ENCODE measurements at regions not wholly inside any gene's neighbourhood (a gene's known extent, or its start where the extent isn't known, plus 50 kb on each side); places are given as distances from the start of the nearest gene placed in this dataset.

GRCh38 chr2:204012072-204012653 lies 75.6 kb downstream of the ICOS start:
- H3K4me3 ChIP-seq (ENCODE audit: low read depth, low read length), result no peak overlapping the region
- TF ChIP-seq, protein P1, sequence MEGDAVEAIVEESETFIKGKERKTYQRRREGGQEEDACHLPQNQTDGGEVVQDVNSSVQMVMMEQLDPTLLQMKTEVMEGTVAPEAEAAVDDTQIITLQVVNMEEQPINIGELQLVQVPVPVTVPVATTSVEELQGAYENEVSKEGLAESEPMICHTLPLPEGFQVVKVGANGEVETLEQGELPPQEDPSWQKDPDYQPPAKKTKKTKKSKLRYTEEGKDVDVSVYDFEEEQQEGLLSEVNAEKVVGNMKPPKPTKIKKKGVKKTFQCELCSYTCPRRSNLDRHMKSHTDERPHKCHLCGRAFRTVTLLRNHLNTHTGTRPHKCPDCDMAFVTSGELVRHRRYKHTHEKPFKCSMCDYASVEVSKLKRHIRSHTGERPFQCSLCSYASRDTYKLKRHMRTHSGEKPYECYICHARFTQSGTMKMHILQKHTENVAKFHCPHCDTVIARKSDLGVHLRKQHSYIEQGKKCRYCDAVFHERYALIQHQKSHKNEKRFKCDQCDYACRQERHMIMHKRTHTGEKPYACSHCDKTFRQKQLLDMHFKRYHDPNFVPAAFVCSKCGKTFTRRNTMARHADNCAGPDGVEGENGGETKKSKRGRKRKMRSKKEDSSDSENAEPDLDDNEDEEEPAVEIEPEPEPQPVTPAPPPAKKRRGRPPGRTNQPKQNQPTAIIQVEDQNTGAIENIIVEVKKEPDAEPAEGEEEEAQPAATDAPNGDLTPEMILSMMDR (IDR thresholded peaks at IDR 0.05; ENCODE audit: insufficient read depth, low read length), result no peak
- no peak for DNase-seq (ENCODE audit: low read depth)

GRCh38 chr2:204015118-204015843 lies 78.7 kb downstream of the ICOS start:
- no peak for DNase-seq (ENCODE audit: low read depth)
- H3K4me3 ChIP-seq (ENCODE audit: low read depth, low read length), result no peak overlapping the region
- TF ChIP-seq, protein P1 (IDR thresholded peaks at IDR 0.05; ENCODE audit: insufficient read depth, low read length), result no peak

DNA sequence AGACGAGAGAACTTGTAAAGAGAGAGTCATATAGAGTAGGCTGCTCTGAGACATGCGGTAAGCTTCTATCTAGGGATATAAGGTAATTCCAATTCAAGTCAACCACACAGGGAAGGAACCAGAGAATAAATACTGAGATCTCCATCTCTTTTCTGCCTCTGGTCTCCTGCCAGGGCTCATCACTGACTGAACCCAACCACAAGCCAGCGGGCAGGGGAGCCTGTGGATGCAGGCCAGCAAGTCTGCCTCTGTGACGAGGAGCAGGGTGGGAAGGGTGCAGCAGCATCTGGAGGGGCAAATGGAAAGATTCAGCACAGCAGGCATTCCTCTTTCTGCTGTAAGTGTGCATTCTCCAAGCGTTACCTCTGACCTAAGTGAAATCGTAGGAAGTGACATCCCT lies 82.2 kb downstream of the ICOS start:
- TF ChIP-seq, protein P1 (IDR thresholded peaks at IDR 0.05; ENCODE audit: insufficient read depth, low read length), result no peak
- DNase-seq (ENCODE audit: low read depth), result no peak
- H3K4me3 ChIP-seq (ENCODE audit: low read depth, low read length), result no peak overlapping the region

GRCh38 chr2:204019572-204020501 lies 83.3 kb downstream of the ICOS start:
- TF ChIP-seq, protein P1 (IDR thresholded peaks at IDR 0.05; ENCODE audit: insufficient read depth, low read length), result no peak
- no peak for DNase-seq (ENCODE audit: low read depth)
- no peak overlapping the region for H3K4me3 ChIP-seq (ENCODE audit: low read depth, low read length)

DNA sequence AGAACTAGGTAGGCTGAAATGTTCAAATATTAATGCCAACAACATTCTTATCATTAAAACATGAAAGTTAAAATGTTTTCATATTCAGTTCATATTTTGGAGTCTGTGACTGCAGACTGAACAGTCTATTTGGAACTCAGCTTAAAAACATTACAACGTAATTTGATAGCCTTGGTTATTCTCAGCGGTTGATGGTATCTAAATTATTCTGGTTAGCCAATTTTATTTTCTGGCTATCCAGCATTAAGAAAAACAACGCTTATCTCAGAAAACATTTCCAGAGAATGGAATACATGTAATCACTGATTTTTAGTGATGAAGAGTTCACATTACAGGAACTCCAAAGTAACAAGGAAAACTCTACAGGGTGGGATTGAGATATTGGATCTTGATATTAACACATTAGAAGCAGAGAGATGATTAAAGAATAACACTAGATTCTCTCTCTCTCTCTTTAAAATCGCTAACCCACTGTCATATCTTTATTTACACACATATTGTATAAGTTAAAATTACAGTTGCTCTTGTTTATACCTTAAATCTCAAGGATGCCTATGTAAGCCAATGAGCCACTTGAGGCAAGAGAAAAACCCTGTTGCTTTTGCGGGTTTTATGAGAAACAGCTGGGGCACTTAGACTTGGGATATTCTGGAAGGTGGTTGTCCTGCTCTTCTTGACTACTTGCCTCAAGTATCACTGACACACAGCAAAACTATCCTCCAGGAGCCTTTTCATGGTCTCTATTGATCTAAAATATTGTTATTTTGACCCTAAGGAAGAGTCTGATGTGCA lies 84.9 kb downstream of the ICOS start:
- DNase-seq (ENCODE audit: low read depth), result peak; percentile 2
- TF ChIP-seq, protein P1 (IDR thresholded peaks at IDR 0.05; ENCODE audit: insufficient read depth, low read length), result no peak
- no peak overlapping the region for H3K4me3 ChIP-seq (ENCODE audit: low read depth, low read length)

DNA sequence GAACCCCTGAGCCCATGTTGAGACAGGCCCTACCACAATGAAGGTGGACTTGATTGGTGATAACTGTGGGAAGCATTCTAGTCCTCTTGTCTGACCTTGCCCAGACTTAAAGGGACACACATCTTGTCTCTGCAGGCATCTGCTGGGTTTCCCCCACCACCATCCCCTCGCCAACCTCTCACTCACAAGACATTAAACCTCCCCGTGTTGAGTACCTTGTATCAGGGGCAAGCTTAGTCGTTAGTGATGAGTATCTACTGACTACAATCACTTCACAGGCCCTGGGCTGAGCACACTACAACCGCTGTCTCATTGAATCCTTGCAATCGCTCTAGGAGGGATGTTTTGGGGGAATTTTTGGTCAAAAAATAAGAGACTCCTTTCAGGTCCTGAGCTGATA lies 86.0 kb downstream of the ICOS start:
- no peak for DNase-seq (ENCODE audit: low read depth)
- TF ChIP-seq, protein P1 (IDR thresholded peaks at IDR 0.05; ENCODE audit: insufficient read depth, low read length), result no peak
- no peak overlapping the region for H3K4me3 ChIP-seq (ENCODE audit: low read depth, low read length)

All from fibroblast of the aortic adventitia (primary cell).